Neural progenitor cell (in vitro differentiated cells): ENCODE measurements at regions not wholly inside any gene's neighbourhood (a gene's known extent, or its start where the extent isn't known, plus 50 kb on each side); places are given as distances from the start of the nearest gene placed in this dataset.

Experiments
- DNase-seq: peaks from one replicate; pipeline ENCODE4 v3.0.0-alpha.2; 2016; ENCODE audit warnings: low spot score
- H2AFZ ChIP-seq: fragments of 200-600 bp; sonication (generic); replicated peaks from 2 replicates; pipeline ENCODE4 v1.6.1; 2016; ENCODE audit warnings: antibody characterized with exemption
- H3F3A ChIP-seq: fragments of 200-600 bp; sonication (generic); 2 replicates; pipeline ENCODE4 v1.6.1; 2016; ENCODE audit warnings: antibody characterized with exemption, low read depth
- H3K27ac ChIP-seq: fragments of 200-600 bp; sonication (generic); 2 replicates; pipeline ENCODE4 v1.5.1; 2016; ENCODE audit warnings: mild to moderate bottlenecking
- H3K27me3 ChIP-seq: fragments of 200-600 bp; sonication (generic); 2 replicates; pipeline ENCODE4 v1.6.1; 2016; ENCODE audit warnings: mild to moderate bottlenecking, moderate library complexity
- H3K36me3 ChIP-seq: fragments of 200-600 bp; sonication (generic); 2 replicates; pipeline ENCODE4 v1.5.1; 2016
- H3K4me1 ChIP-seq: fragments of 200-600 bp; sonication (generic); 2 replicates; pipeline ENCODE4 v1.6.1; 2016; ENCODE audit warnings: mixed run types
- H3K4me2 ChIP-seq: fragments of 200-600 bp; sonication (generic); 2 replicates; pipeline ENCODE4 v1.6.1; 2016
- H3K4me3 ChIP-seq: fragments of 200-600 bp; sonication (generic); 2 replicates; pipeline ENCODE4 v1.5.1; 2016
- H3K79me2 ChIP-seq: fragments of 200-600 bp; sonication (generic); 2 replicates; pipeline ENCODE4 v1.6.1; 2016; ENCODE audit warnings: low read depth
- H3K9ac ChIP-seq: fragments of 200-600 bp; sonication (generic); 2 replicates; pipeline ENCODE4 v1.6.1; 2016
- H3K9me3 ChIP-seq: fragments of 200-600 bp; sonication (generic); 2 replicates; pipeline ENCODE4 v1.5.1; 2016; ENCODE audit warnings: low read depth
- H4K20me1 ChIP-seq: fragments of 200-600 bp; sonication (generic); 2 replicates; pipeline ENCODE4 v1.6.1; 2016; ENCODE audit warnings: low read depth
- H3K27ac Mint-ChIP-seq: 3 replicates; pipeline ENCODE4 v1.8.0; 2021; ENCODE audit warnings: mixed read lengths
- H3K27me3 Mint-ChIP-seq: 2 replicates; pipeline ENCODE4 v1.8.0; 2022; ENCODE audit warnings: low read depth, mild to moderate bottlenecking, inconsistent platforms, moderate library complexity, mixed read lengths; ENCODE audit not compliant: insufficient read depth
- H3K36me3 Mint-ChIP-seq: 3 replicates; pipeline ENCODE4 v1.8.0; 2021; ENCODE audit warnings: mixed read lengths
- H3K4me1 Mint-ChIP-seq: 3 replicates; pipeline ENCODE4 v1.8.0; 2021; ENCODE audit warnings: mixed read lengths
- H3K4me3 Mint-ChIP-seq: 3 replicates; pipeline ENCODE4 v1.8.0; 2021; ENCODE audit warnings: mild to moderate bottlenecking, moderate library complexity, mixed read lengths
- H3K9me3 Mint-ChIP-seq: 3 replicates; pipeline ENCODE4 v1.8.0; 2020; ENCODE audit warnings: mixed read lengths
- CTCF ChIP-seq: fragments of 200-600 bp; sonication (generic); IDR thresholded peaks from 2 replicates; pipeline ENCODE4 v1.5.1; 2017; ENCODE audit warnings: antibody characterized with exemption, mild to moderate bottlenecking
- EZH2 ChIP-seq: fragments of 200-600 bp; sonication (generic); IDR thresholded peaks from 2 replicates; pipeline ENCODE4 v1.6.1; 2017; ENCODE audit warnings: antibody characterized with exemption, mild to moderate bottlenecking, moderate library complexity
- EZH2phosphoT487 ChIP-seq: fragments of 200-600 bp; sonication (generic); IDR thresholded peaks from 2 replicates; pipeline ENCODE4 v1.6.1; 2017; ENCODE audit warnings: antibody characterized with exemption

DNA sequence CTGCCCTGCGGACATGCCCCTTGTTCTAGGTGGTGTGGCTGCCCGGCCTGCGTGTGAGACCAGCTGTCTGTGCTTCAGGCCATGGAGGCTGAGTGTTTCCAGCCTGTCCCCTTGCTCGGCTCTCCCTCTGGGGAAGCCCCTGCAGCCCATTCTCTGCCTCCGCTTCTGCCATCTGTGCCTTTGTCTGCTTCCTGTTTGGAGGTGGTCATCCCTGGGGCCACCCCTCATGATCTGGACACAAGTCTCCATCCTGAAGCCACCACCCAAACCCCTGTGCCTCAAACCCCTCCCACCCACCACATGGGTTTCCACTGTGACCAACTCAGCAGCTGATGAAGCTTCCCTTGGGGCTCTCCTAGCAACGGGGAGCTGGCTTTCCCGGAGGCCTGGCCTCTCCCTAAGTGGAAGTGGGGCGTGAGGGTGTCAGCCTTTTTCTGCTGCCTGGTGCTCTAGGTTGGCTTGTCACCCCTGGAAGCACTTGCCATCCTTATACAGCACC is 184.9 kb downstream of the SEC14L1 start:
- H3K27ac ChIP-seq = no peak overlapping the region
- Mint-ChIP-seq H3K27me3 (peaks cover 4% of the 10 kb centered on the region), H3K4me3 (no peak overlapping the region), H3K9me3 (no peaks in the 10 kb centered on the region), H3K27ac (no peak overlapping the region), H3K4me1 (peaks cover 41% of the 10 kb centered on the region), H3K36me3 (no peaks in the 10 kb centered on the region)
- no peak overlapping the region for H2AFZ ChIP-seq
- H3F3A ChIP-seq = no peaks in the 10 kb centered on the region
- no peaks in the 10 kb centered on the region for H3K36me3 ChIP-seq
- H4K20me1 ChIP-seq = no peaks in the 10 kb centered on the region
- no peaks in the 10 kb centered on the region for H3K9me3 ChIP-seq
- no peak overlapping the region for H3K4me2 ChIP-seq
- no peak overlapping the region for H3K9ac ChIP-seq
- no peaks in the 10 kb centered on the region for H3K79me2 ChIP-seq
- DNase-seq = no peak
- peaks cover 11% of the 10 kb centered on the region for H3K4me1 ChIP-seq
- TF ChIP-seq CTCF (no peak), EZH2phosphoT487 (no peak), EZH2 (no peak)
- H3K27me3 ChIP-seq = no peaks in the 10 kb centered on the region
- H3K4me3 ChIP-seq = no peak overlapping the region

GRCh38 chr17:77326076-77326591 is 185.4 kb downstream of the SEC14L1 start:
- Mint-ChIP-seq H3K4me1 (peaks cover 41% of the 10 kb centered on the region), H3K27ac (peak overlapping the region; percentile 76), H3K9me3 (no peaks in the 10 kb centered on the region), H3K4me3 (no peak overlapping the region), H3K27me3 (peaks cover 4% of the 10 kb centered on the region), H3K36me3 (no peaks in the 10 kb centered on the region)
- Histone ChIP-seq H3K4me1 (peaks cover 11% of the 10 kb centered on the region), H3K79me2 (no peaks in the 10 kb centered on the region), H3K9ac (no peak overlapping the region), H3K27me3 (no peaks in the 10 kb centered on the region), H3F3A (no peaks in the 10 kb centered on the region), H3K9me3 (no peaks in the 10 kb centered on the region), H2AFZ (no peak overlapping the region), H3K27ac (no peak overlapping the region), H3K36me3 (no peaks in the 10 kb centered on the region), H3K4me3 (no peak overlapping the region), H4K20me1 (no peaks in the 10 kb centered on the region), H3K4me2 (no peak overlapping the region)
- TF ChIP-seq EZH2phosphoT487 (no peak), CTCF (no peak), EZH2 (no peak)
- no peak for DNase-seq

DNA sequence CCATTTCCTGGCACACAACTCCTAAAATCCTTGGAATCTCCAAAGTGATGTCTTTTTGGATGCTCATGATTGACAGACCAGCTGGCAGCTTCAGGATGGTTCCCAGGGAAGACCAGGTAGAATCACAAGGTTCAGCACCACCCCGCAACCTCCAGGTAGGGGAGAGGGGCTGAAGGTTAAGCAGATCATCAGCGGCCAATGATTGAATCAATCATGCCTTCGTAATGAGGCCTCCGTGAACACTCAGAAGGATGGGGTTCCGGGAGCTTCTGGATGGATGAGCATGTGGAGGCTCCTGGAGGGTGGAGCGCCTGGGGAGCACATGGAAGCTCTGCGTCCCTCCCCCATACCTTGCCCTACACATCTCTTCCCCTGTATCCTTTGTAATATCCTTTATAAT is 185.9 kb downstream of the SEC14L1 start:
- Histone ChIP-seq H3K9ac (no peak overlapping the region), H2AFZ (no peak overlapping the region), H3F3A (no peaks in the 10 kb centered on the region), H3K36me3 (no peaks in the 10 kb centered on the region), H3K9me3 (no peaks in the 10 kb centered on the region), H3K4me3 (no peak overlapping the region), H3K4me2 (no peak overlapping the region), H4K20me1 (no peaks in the 10 kb centered on the region), H3K27me3 (no peaks in the 10 kb centered on the region), H3K4me1 (peaks cover 11% of the 10 kb centered on the region), H3K27ac (no peak overlapping the region), H3K79me2 (no peaks in the 10 kb centered on the region)
- H3K9me3 Mint-ChIP-seq = no peaks in the 10 kb centered on the region
- peaks cover 46% of the 10 kb centered on the region for H3K4me1 Mint-ChIP-seq
- peaks cover 7% of the 10 kb centered on the region for H3K27me3 Mint-ChIP-seq
- no peaks in the 10 kb centered on the region for H3K36me3 Mint-ChIP-seq
- TF ChIP-seq CTCF = no peak
- peak overlapping the region; percentile 76 for H3K27ac Mint-ChIP-seq
- no peak for DNase-seq
- no peak overlapping the region for H3K4me3 Mint-ChIP-seq
